Ascending aorta (tissue), 2 donors: ENCODE measurements at regions not wholly inside any gene's neighbourhood (a gene's known extent, or its start where the extent isn't known, plus 50 kb on each side); places are given as distances from the start of the nearest gene placed in this dataset.

Source experiments
- DNase-seq, 2 donors: peaks; one replicate each; pipeline ENCODE4 v3.0.0-alpha.2; 2019; ENCODE audit warnings: low spot score in 2 of 2
- H3K27ac ChIP-seq, 2 donors: fragments of 200-600 bp; sonication (generic); one replicate each; pipeline ENCODE4 v1.5.1; 2016 to 2017; ENCODE audit warnings: mild to moderate bottlenecking in 1 of 2
- H3K27me3 ChIP-seq: fragments of 200-600 bp; sonication (generic); one replicate; pipeline ENCODE4 v1.5.1; 2017
- H3K36me3 ChIP-seq, 2 donors: fragments of 200-600 bp; sonication (generic); one replicate each; pipeline ENCODE4 v1.5.1; 2016
- H3K4me1 ChIP-seq, 2 donors: fragments of 200-600 bp; sonication (generic); one replicate each; pipeline ENCODE4 v1.5.1; 2016 to 2017; ENCODE audit warnings: mild to moderate bottlenecking in 1 of 2
- H3K4me3 ChIP-seq, 2 donors: fragments of 200-600 bp; sonication (generic); one replicate each; pipeline ENCODE4 v1.5.1; 2016 to 2017; ENCODE audit warnings: mild to moderate bottlenecking in 1 of 2
- H3K9me3 ChIP-seq, 2 donors: fragments of 200-600 bp; sonication (generic); one replicate each; pipeline ENCODE4 v1.5.1; 2016
- CTCF ChIP-seq, 3 experiments: fragments of 200-600 bp in 2 of 3; fragments of 450-650 bp in 1 of 3; sonication (generic) in 2 of 3; IDR thresholded peaks; one replicate each; pipeline ENCODE4 v1.5.1; 2016 to 2019; ENCODE audit warnings: antibody characterized with exemption in 3 of 3, mild to moderate bottlenecking in 1 of 3, moderate library complexity in 1 of 3
- intact Hi-C: fragments of 100-400 bp; cut with DNase I; formaldehyde crosslinking; loops from one replicate; pipeline ENCODE4 v1.15.1; 2023

- no peak for DNase-seq
- H3K4me3 ChIP-seq = no peak overlapping the region
- intact Hi-C loops = no loop called here
- no peaks in the 10 kb centered on the region for H3K36me3 ChIP-seq
- peaks cover 0 to 3% of the 10 kb centered on the region in 2 donors for H3K4me1 ChIP-seq
- no peak for TF ChIP-seq CTCF (IDR thresholded peaks at IDR 0.05)
- H3K9me3 ChIP-seq = no peaks in the 10 kb centered on the region
- no peak overlapping the region for H3K27ac ChIP-seq
- H3K27me3 ChIP-seq = no peaks in the 10 kb centered on the region
These were observed 150.1 kb downstream of the ADAM29 start for GRCh38 chr4:175068266-175068665.

DNA sequence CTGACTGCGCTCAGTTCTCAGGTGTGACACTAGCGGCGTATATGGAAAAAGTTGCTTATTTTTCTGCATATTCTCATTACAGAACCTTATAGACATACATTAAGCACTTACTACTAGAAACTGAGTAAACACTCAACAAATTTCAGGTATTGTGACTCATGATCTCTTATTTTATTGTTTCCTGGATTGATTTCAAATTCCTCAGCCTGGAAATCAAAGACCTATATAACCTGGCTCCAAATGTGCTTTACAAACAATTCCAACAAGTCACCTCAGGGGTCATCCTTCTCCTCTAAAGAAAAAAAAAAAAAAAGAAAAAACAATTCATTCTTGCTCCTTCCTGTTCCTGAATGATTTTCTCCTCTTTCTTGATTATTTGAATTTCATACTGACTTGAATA, 152.3 kb downstream of the ADAM29 start:
- DNase-seq = no peak
- no peaks in the 10 kb centered on the region for H3K27me3 ChIP-seq

DNA sequence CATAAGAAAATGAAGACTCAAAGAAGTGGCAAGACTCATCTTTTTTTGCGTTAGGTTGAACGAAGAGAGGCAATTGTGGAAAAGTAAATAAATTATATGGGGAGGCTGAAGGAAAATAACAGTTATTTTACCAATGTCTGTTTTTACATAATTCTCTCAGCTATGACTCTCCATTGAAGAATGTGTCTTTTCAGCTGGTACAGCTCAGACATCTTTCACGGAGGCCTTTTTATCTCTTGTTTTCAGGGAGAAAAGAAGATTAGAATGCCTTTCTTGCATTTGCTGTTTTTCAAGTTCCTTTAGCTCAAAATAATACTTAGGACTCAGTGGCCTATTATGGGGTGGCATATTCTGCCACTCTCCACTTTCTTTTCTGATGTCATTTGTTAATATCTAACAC, 153.0 kb downstream of the ADAM29 start:
- H3K4me3 ChIP-seq = no peak overlapping the region
- no peak overlapping the region for H3K27ac ChIP-seq
- intact Hi-C loops = no loop called here
- peaks cover 0 to 3% of the 10 kb centered on the region in 2 donors for H3K4me1 ChIP-seq
- no peak for DNase-seq
- H3K36me3 ChIP-seq = no peaks in the 10 kb centered on the region
- H3K9me3 ChIP-seq = no peaks in the 10 kb centered on the region
- no peaks in the 10 kb centered on the region for H3K27me3 ChIP-seq
- no peak for TF ChIP-seq CTCF (IDR thresholded peaks at IDR 0.05)

More for the DNA sequence above, 152.3 kb downstream of the ADAM29 start:
- H3K36me3 ChIP-seq = no peaks in the 10 kb centered on the region
- no peak overlapping the region for H3K4me3 ChIP-seq
- intact Hi-C loops = no loop called here
- no peak for TF ChIP-seq CTCF (IDR thresholded peaks at IDR 0.05)
- peaks cover 0 to 3% of the 10 kb centered on the region in 2 donors for H3K4me1 ChIP-seq
- H3K27ac ChIP-seq = no peak overlapping the region
- no peaks in the 10 kb centered on the region for H3K9me3 ChIP-seq

- TF ChIP-seq CTCF (IDR thresholded peaks at IDR 0.05) = no peak
- Histone ChIP-seq H3K27ac (no peak overlapping the region), H3K4me3 (no peak overlapping the region), H3K36me3 (no peaks in the 10 kb centered on the region), H3K4me1 (no peaks in the 10 kb centered on the region), H3K9me3 (no peaks in the 10 kb centered on the region), H3K27me3 (no peaks in the 10 kb centered on the region)
- no peak for DNase-seq
- intact Hi-C loops = no loop called here
These were observed 169.0 kb downstream of the ADAM29 start for GRCh38 chr4:175087145-175087544.

DNA sequence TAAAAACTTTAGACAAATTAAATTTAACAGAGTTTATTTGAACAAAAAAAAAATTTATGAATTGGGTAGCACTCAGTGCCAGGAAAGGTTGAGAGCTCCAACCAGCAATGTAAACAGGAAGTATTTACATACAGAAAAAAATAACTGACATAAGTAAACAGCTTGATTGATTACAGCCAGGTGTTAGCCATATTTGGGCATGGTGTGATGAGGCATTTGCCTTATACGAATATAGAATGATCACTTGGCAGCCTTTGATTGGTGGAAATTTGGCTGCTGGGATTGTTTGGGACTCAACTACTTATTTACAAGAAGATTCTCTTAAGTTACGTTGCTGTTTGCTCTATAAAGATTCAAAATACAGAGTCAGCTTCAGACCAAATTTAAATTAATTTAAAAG, 172.0 kb downstream of the ADAM29 start:
- no peaks in the 10 kb centered on the region for H3K9me3 ChIP-seq
- H3K4me1 ChIP-seq = no peaks in the 10 kb centered on the region
- no peak overlapping the region for H3K27ac ChIP-seq
- intact Hi-C loops = no loop called here
- H3K27me3 ChIP-seq = no peaks in the 10 kb centered on the region
- no peaks in the 10 kb centered on the region for H3K36me3 ChIP-seq
- no peak overlapping the region for H3K4me3 ChIP-seq
- no peak for TF ChIP-seq CTCF (IDR thresholded peaks at IDR 0.05)
- DNase-seq = no peak

DNA sequence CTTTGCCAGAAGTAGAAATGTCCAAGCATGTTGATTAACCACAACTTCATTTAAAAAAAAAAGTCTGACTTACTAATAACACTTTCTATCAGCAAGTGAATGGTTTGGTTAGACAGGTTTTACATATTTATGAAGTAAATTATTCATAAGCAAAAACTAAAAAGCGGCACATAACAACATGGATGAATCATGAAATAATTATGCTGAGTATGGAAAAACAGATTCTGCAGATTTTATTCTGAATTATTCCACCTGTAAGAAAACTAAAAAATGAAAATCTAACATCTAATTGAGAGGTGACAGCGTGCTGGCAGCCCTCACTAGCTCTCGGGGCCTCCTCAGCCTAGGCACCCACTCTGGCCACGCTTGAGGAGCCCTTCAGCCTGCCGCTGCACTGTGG, 173.5 kb downstream of the ADAM29 start:
- Histone ChIP-seq H3K27me3 (no peaks in the 10 kb centered on the region), H3K4me1 (no peaks in the 10 kb centered on the region), H3K36me3 (no peaks in the 10 kb centered on the region), H3K4me3 (no peak overlapping the region), H3K9me3 (no peaks in the 10 kb centered on the region), H3K27ac (no peak overlapping the region)
- TF ChIP-seq CTCF (IDR thresholded peaks at IDR 0.05) = no peak
- intact Hi-C loops = no loop called here
- DNase-seq = no peak
